SJCRH30 (cell line): ENCODE measurements at regions not wholly inside any gene's neighbourhood (a gene's known extent, or its start where the extent isn't known, plus 50 kb on each side); places are given as distances from the start of the nearest gene placed in this dataset.

Experiments
- DNase-seq, 2 experiments: peaks; one replicate each; pipeline ENCODE4 v3.0.0-alpha.2; 2015 to 2020
- H3K27ac ChIP-seq: fragments of 250-450 bp; sonication (Bioruptor Pico); 2 replicates; pipeline ENCODE4 v1.5.1; 2020; ENCODE audit warnings: mild to moderate bottlenecking, moderate library complexity
- H3K27me3 ChIP-seq: fragments of 250-450 bp; sonication (Bioruptor Pico); 2 replicates; pipeline ENCODE4 v1.5.1; 2020; ENCODE audit warnings: mild to moderate bottlenecking, moderate library complexity
- H3K36me3 ChIP-seq: fragments of 250-450 bp; sonication (Bioruptor Pico); 2 replicates; pipeline ENCODE4 v1.5.1; 2020; ENCODE audit warnings: mild to moderate bottlenecking, moderate library complexity
- H3K4me1 ChIP-seq: fragments of 250-450 bp; sonication (Bioruptor Pico); 2 replicates; pipeline ENCODE4 v1.5.1; 2020; ENCODE audit warnings: mild to moderate bottlenecking, moderate library complexity
- H3K4me3 ChIP-seq: fragments of 250-450 bp; sonication (Bioruptor Pico); 2 replicates; pipeline ENCODE4 v1.5.1; 2020; ENCODE audit warnings: mild to moderate bottlenecking, moderate library complexity
- H3K9me3 ChIP-seq: fragments of 250-450 bp; sonication (Bioruptor Pico); replicated peaks from 2 replicates; pipeline ENCODE4 v1.5.1; 2020; ENCODE audit warnings: mild to moderate bottlenecking, moderate library complexity

DNA sequence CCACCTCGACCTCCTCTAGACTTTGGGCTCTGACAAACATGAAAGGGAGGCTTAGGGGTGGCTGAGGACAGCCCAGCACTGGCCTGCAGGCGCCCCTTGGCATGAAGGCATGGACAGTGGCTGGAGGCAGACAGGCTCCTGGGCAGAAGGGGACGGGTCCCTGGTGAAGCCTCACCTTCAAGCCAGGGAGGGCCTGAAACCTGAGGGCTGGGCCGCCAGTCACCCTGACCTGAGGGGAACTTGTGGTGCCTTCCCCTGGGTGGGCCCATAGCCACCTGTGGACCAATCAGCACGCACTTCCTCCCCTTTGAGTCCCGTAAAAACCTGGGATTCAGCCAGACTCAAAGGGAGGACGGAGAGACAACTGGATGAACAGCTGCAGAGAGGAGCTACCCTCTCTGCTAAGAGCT is 90.4 kb upstream of the PUM3 start:
- peak; percentile 29 to 53 for DNase-seq
- H3K27me3 ChIP-seq: no peaks in the 10 kb centered on the region
- H3K36me3 ChIP-seq: no peaks in the 10 kb centered on the region
- H3K27ac ChIP-seq: no peak overlapping the region
- no peak overlapping the region for H3K4me3 ChIP-seq
- H3K9me3 ChIP-seq: no peaks in the 10 kb centered on the region
- H3K4me1 ChIP-seq: no peaks in the 10 kb centered on the region

DNA sequence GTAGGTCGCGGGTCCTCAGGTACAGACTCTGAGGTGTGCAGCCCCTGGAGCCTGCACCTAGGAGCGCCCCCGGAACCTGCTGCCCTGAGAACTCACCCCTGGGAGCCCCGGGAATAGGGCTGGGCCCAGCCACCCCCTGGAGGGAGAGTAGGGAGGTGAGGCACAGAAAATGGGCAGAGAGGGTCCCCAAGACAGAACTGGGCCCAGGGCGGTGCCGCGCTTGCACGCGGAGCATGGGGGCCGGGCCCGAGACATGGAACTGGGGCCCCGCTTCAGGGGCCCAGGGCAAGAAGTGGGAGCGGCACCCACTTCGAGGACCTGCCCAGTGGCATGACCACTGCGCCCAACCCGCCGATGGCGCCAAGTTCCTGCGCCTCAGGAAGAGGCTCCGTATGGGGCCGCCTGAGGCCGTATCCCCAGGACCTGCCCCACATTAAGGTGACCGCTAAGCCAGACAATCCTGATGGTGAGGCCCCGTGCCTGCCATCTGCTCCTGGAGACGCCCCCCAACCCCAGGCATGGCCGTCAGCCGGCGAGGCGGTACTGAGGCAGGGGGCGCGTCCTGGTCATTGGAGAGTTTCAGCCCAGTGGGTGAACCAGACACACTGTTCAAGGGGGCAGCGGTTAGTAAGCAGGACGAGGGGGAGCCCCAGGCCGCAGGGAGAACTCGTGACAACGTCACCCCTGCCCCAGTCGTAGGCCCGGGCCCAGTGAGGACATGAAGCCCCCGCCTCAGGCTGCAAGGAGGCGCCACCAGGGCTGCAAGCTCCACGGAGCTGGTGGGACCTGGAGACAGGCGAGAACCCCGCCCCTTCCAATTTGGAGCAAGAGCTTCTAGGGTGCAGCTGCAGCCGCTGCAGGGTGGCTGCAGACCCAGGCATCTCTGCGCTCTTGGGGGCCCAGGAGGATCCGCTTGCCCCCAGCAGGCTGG is 89.5 kb upstream of the PUM3 start:
- no peak overlapping the region for H3K4me3 ChIP-seq
- no peaks in the 10 kb centered on the region for H3K9me3 ChIP-seq
- no peaks in the 10 kb centered on the region for H3K4me1 ChIP-seq
- no peaks in the 10 kb centered on the region for H3K27me3 ChIP-seq
- no peak overlapping the region for H3K27ac ChIP-seq
- H3K36me3 ChIP-seq: no peaks in the 10 kb centered on the region
- no peak for DNase-seq

DNA sequence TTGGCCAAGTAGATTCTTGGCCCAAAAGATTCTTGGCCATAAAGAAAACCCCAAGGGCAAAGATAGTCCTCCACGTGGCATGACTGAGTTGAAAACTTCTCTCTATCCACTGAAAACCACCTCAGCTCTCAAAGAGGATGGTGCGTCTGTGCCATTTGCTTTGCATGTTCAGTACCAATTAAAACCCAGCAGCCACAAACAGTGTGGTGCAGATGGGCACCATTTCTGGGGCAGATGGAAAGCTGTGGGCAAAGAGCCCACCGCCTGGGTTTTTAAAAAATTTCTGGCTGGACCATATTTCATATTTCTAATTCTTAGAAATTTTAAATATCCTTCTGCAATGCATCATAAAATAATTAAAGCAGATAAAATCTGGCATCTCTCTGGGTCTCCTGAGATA is 84.5 kb upstream of the PUM3 start:
- H3K36me3 ChIP-seq: no peaks in the 10 kb centered on the region
- no peak overlapping the region for H3K4me3 ChIP-seq
- no peaks in the 10 kb centered on the region for H3K27me3 ChIP-seq
- H3K4me1 ChIP-seq: no peaks in the 10 kb centered on the region
- no peak overlapping the region for H3K27ac ChIP-seq
- H3K9me3 ChIP-seq: no peaks in the 10 kb centered on the region
- no peak for DNase-seq

DNA sequence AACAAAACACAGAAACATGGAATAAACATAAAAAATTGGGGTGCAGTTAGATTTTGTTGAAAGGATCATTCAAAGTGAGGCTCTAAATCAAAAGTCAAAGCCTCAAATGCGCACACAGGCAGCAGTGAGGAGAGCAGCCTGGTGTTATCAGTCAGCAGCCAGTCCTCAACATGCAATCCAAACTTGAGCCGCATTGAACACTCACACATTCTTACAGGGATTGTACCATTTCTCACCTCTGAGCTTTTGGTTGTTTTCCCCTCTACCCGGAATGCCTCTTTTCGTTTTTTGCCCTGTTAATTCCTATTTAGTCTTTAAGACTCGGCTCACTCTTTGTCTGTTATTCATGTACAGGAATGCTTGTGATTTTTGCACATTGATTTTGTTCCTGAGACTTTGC is 81.1 kb upstream of the PUM3 start:
- Histone ChIP-seq H3K27ac (no peak overlapping the region), H3K4me3 (no peak overlapping the region), H3K36me3 (no peaks in the 10 kb centered on the region), H3K4me1 (no peaks in the 10 kb centered on the region), H3K27me3 (no peaks in the 10 kb centered on the region), H3K9me3 (no peaks in the 10 kb centered on the region)
- DNase-seq: no peak

DNA sequence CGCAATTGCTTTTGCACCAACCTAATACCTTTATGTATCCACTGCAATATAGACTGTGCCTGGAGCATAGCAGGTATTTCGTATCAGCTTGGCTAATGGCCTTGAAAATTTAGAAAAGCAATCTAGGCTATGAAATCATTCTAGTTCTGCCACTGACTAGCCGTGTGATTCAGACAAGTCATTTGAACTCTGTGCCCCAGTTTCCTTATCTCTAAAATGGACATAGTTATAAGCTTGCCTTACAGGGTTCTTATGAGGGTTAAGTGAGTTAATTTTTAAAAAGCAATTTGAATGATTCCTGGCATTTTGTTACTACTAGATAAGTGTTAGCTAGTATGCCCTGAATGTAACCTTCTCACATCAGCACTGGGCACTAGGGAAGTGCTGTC is 80.5 kb upstream of the PUM3 start:
- H3K9me3 ChIP-seq: no peaks in the 10 kb centered on the region
- no peak overlapping the region for H3K27ac ChIP-seq
- no peak overlapping the region for H3K4me3 ChIP-seq

DNA sequence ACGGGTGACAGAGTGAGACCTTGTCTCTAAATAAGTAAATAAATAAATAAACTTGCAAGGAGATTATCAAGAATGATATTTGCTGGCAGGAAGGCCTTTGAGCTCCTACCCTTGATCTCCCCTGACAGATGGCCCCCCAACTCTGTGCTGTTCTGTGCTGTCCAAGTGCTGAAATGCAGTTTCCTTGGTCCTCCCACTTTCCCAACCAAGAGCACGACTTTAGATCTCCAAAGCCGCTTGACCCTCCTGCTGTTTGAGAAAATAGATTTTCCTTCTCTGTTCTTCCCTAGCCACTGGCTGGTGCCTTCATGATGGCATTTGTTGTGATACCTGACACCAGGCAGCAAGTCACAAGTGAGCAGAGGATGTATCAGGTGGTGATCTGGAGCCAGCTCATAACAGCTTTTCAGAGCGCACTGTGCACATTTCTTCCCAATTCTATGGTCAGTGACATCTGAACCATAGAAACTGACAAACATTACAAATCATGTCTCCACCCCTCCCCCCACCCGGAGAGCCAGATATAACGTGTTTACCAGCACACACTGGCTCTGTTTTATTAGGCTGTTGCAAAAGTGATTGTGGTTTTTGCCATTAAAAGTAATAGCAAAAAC is 80.0 kb upstream of the PUM3 start:
- Histone ChIP-seq H3K4me1 (no peaks in the 10 kb centered on the region), H3K27ac (no peak overlapping the region)
- DNase-seq: no peak

More for the DNA sequence above, 80.5 kb upstream of the PUM3 start:
- Histone ChIP-seq H3K36me3 (no peaks in the 10 kb centered on the region), H3K27me3 (no peaks in the 10 kb centered on the region), H3K4me1 (no peaks in the 10 kb centered on the region)
- no peak for DNase-seq

DNA sequence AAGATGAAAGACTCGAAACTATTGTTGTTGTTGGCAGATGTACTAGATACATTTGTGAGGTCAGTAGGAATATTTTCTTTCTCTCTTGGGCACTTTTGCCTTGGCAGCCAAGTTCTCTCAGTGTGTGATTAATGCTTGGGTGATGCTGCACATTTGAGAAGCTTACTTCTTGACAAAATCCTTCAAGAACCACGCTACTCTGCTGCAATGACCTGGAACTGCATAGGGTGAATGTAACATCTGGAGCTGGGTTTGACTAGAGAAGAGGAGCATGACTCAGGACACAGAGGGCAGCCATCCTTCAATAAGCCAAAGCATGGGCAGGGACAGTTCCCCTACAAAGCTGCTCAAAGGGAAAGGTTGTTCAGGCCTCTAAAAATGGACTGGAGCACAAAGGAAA is 75.5 kb upstream of the PUM3 start:
- H3K27ac ChIP-seq: no peak overlapping the region
- no peak for DNase-seq
- no peaks in the 10 kb centered on the region for H3K27me3 ChIP-seq
- no peaks in the 10 kb centered on the region for H3K4me1 ChIP-seq
- H3K9me3 ChIP-seq: no peaks in the 10 kb centered on the region
- H3K36me3 ChIP-seq: no peaks in the 10 kb centered on the region
- H3K4me3 ChIP-seq: no peak overlapping the region

More for the DNA sequence above, 80.0 kb upstream of the PUM3 start:
- Histone ChIP-seq H3K4me3 (no peak overlapping the region), H3K9me3 (no peaks in the 10 kb centered on the region), H3K27me3 (no peaks in the 10 kb centered on the region), H3K36me3 (no peaks in the 10 kb centered on the region)

DNA sequence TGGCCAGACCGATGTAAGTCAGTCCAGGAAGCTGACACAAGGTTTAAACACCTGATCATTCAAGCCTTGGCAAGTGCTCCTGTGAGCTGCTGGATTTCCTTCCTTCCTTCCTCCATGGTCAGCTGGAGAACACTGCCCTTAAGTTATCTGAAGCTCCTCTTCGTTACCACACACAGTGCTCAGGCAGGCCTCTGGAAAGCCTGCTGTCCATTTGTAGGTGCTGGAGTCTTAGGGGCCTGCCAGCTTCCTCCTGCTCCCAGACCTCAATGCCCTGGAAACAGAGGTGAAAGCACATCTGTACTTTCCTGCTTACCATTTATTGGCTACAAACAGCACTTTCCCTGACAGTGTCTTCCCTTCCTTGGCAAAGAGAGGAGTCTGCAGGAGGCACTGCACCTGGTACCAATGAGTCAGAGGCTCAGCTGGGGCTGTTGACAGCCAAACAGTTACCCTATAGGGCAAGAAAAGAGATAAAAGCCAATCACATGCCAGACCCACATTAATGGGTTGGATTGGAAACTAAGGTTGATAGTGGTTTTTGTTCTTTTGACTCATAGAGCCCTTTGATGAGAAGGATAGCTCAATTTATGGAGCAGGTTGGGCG is 72.6 kb upstream of the PUM3 start:
- no peak for DNase-seq
- Histone ChIP-seq H3K9me3 (no peaks in the 10 kb centered on the region), H3K27ac (no peak overlapping the region), H3K4me1 (no peaks in the 10 kb centered on the region), H3K4me3 (no peak overlapping the region), H3K27me3 (no peaks in the 10 kb centered on the region), H3K36me3 (no peaks in the 10 kb centered on the region)

DNA sequence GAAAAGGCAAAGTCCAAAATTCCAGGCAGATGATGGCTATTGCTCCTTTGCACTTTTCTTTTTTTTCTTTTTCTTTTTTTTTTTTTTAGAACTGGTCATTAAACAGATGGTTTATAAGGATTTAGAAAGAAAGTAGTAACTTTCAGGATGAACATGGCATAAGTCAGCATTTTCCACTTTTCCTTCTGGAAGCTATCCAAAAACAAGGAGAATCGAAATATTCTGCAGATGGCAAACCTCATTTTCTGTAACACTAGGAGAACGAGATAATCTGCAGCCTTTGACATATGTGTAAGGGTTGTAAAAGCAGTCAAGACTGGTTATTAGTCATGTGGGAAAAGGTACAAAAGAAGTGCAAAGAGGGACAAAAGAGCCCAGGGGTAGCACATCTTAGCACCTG is 69.1 kb upstream of the PUM3 start:
- no peak for DNase-seq
- Histone ChIP-seq H3K27me3 (no peaks in the 10 kb centered on the region), H3K36me3 (no peaks in the 10 kb centered on the region), H3K4me3 (no peak overlapping the region), H3K27ac (no peak overlapping the region), H3K9me3 (no peaks in the 10 kb centered on the region), H3K4me1 (no peaks in the 10 kb centered on the region)

DNA sequence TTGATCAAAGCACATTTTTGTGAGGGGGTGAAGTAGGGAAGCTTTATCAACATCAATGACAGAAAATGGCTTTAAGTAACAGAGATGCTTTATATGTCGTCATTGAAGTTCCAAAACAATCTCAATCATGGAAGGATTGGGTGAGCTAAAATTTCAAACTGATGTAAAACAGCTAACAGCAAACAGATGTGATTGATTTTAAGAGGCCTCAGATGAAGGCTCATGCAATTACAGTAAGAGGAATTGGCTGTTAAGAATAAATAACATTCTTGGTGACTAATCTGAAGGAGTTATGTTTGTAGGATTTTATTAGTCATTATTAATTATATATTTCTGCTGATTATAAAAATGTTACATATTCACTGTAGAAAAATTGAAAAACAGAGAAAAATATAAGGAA is 63.5 kb upstream of the PUM3 start:
- Histone ChIP-seq H3K4me3 (no peak overlapping the region), H3K36me3 (no peaks in the 10 kb centered on the region), H3K27me3 (no peaks in the 10 kb centered on the region), H3K9me3 (no peaks in the 10 kb centered on the region), H3K4me1 (no peaks in the 10 kb centered on the region), H3K27ac (no peak overlapping the region)
- no peak for DNase-seq

DNA sequence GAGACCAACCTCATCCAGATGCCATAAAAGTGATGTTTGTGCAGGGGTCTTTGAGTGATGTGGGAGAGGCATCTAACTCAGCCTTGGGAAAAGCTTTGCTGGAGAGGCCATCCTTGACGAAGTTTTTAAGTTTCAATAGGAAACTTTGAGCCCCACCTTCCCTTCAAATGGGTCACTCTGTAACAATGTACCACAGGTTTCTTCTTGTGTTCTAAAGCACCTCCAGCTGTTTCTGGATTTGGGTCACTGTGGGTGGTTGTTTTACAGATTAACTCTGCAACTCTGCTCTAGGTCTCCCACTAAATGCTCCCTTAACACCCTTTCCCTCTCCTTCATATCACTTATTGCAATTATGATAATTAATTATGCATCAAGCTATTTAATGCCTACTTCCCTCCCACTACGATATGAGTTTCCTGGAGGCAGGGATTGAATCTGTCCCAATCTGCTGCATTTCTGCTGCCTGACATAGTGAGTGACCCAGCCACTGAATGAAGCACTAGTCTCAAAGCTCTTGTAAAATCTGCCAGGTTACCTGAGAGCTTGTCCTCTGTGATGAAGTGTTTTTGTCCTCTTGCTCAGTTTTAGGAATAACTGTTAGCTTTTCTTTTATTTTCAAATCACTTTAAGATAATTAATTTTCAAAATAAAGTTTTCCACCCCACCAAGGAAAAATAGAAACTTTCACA is 60.5 kb upstream of the PUM3 start:
- Histone ChIP-seq H3K27me3 (no peaks in the 10 kb centered on the region), H3K4me1 (no peaks in the 10 kb centered on the region), H3K36me3 (no peaks in the 10 kb centered on the region), H3K9me3 (no peaks in the 10 kb centered on the region), H3K27ac (no peak overlapping the region), H3K4me3 (no peak overlapping the region)
- DNase-seq: no peak
